Left ventricle myocardium superior (tissue), 1 donor: ENCODE measurements at regions not wholly inside any gene's neighbourhood (a gene's known extent, or its start where the extent isn't known, plus 50 kb on each side); places are given as distances from the start of the nearest gene placed in this dataset.
A peak's percentile ranks its signal among the peaks of the same experiment; 100 is the strongest.

Experiments
- ATAC-seq: fragments of 200-7000 bp; cut with Tn5 transposase; one replicate; pipeline ENCODE4 v1.9.1; 2020; ENCODE audit warnings: mild to moderate bottlenecking, moderate library complexity
- DNase-seq: peaks from one replicate; pipeline ENCODE4 v3.0.0-alpha.2; 2020
- intact Hi-C: fragments of 100-400 bp; cut with micrococcal nuclease; formaldehyde crosslinking; loops from one replicate; pipeline ENCODE4 v1.11.0; 2022
- donor health status: DM: no; HTN: yes; CAD: no; lungs with severe emphysema.

DNA sequence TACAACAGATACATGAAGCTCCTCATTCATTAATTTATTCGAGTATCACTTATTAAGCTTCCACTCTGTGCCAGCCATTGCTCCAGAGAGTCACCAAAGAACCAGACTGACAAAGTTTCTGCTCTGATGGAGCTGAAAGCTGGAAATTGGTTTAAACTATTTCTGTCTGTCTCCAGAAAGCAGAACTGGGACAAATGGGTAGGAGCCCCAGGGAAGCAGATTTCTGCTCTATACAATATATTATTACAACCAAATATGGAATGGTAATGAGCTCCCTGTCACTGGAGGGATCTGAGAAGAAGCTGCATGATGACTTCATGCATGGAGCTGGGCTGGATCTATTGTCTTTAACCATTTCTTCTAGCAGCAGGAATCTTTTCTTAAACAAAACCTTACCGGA is 165.4 kb upstream of the ADO start:
- intact Hi-C loops = no loop called here
- DNase-seq (no peak), ATAC-seq (no peak)

DNA sequence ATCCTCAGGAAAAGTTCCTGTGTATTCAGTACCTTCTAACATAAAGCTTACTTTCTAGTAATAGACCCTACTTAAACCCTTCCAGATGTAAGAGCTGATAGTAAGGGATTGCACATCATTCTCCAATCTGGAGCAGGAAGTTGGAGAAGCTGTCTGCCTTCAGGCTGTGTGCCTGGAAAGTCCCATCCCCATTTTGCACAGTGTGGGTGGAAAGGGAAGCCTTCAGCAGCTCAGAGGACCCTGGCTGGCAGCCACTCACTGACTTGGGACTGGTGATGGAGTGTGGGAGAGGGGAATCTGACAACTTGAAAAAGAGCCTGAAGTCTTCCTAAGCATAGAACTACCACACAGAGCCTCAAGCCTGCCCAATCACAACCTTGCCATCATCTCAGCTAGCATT is 164.1 kb upstream of the ADO start:
- DNase-seq (no peak), ATAC-seq (no peak)
- intact Hi-C loops = no loop called here

DNA sequence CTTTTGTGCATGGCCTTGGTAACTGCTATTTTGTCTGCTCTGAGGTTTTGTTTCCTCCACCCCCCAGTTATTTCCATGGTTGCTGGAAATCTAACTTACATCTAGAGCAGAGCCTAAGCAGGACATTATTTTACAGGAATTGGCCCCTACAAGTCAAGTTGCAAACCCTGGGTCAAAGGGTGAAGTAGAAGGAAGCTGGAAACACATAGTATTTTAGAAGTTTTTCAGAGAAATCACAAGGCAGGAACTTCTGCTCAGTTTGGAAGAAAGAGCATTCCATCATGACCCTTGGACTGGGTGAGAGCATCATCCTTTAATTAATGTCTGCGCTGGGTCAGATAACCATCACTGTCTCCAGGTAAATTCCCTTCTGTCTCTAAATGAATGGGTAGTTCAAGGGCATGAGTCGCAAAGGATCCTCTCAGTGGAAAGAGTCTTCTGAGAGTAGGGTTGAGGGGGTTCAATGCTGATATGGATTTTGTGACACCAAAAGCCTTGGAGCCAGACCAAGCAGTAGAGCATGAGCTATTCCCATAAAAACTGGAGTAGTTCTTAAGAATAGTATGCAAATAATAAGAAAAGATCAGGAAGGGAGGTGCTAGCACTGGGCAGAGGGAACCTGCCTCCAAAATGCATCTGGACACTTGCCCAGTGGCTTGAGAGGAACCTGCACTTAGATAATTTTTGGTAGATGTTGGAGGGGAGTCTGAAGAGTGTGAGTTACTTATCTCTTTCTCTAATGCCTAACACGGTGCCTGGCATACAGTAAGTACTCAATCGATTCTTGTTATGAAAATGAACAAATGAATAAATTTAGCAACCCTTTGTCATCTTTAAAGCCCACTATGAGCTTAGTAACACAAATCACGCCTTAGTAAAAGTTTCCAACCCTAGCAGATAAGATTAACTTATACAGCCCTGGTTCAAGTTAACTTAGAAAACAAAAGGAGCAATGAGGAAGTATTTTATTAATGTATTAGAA is 160.6 kb upstream of the ADO start:
- intact Hi-C loops = no loop called here
- DNase-seq (no peak), ATAC-seq (no peak)

DNA sequence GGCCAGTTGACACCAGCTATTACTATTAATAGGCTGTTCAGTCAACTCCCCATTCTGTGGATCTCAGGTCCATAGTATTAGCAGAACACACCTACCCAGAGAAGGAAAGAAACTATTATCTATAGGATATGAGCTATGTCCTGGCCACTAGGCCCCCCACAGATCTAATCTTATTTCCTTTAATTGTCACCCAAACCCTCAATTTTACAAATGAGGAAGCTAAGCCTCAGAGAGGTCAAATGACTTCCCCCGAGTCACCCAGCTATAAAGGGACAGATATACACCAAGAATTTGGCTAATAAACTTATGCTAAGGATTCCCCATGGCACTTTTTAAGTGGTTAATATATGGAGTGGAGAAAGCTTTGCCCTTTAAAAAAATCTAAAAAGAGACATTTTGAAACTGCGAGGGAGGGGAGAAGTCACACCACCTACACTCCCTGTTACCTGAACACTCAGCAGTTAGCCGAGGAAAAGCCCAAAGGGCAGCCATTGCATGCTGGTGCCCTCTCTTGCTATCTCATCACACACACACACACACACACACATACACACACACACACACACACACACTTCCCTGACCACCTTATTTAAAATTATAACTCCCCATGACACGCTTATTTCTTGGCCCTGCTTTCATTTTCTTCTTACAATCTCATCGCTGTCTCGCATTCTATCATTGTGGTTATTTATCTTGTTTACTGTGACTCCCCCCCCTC is 157.0 kb upstream of the ADO start:
- intact Hi-C loops = no loop called here
- ATAC-seq (no peak), DNase-seq (no peak)

DNA sequence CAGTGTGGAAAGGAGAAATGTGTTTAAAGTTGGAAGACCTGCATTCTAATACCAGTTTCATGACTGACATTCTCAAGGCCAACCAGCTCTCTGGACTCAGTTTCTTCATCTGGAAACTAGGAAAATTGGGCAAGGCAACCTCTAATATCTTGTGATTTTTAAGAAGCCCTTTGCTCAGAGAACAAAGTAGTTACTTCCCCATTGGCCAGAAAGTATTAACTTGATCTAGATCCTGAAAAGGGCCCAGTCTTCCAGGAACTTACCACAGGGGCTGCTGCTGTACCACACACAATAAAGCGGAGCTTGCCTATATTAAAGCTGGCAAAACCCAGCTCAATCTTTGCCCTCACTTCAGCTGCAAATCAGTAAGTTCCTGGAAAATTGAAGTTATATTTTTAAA is 155.6 kb upstream of the ADO start:
- intact Hi-C loops = no loop called here
- DNase-seq = no peak
- ATAC-seq = no peak

DNA sequence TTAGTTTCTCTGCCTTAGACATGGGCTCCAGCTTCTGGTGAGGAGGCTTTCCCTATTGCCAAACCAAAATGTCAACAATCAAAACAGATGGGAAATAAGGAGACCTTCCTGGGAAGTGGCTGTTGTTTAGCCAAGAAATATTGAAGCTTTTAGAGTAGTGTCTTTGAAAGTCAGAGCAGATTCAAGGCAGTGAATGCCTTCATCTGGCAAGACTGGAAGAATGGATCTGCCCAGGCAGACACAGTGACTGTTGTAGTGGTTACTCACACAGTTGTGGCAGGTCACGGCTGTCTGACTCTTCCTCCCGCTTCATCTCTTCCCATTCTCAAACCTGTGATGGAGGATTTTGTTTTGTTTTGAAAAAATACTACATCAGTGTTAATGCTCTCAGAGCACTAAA is 154.1 kb upstream of the ADO start:
- intact Hi-C loops = no loop called here
- DNase-seq (no peak), ATAC-seq (no peak)

DNA sequence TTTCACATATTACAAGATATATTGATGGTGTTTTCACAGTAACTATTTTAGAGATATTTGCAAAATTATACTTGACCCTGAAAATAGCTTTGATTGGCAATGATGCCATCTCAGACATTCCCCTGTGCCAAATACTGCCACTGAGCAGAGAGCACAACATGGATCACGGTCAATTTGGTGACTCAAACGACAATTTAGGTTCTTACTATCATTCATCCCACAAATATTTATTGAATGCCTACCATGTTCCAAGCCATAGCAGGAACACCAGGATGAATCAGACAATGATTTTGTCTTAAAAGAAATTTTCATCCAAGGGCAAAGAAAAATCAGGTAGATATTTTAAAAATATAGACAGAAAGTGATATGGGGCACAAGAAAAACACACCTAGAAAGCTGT is 153.2 kb upstream of the ADO start:
- ATAC-seq = no peak
- no peak for DNase-seq
- intact Hi-C loops = no loop called here

DNA sequence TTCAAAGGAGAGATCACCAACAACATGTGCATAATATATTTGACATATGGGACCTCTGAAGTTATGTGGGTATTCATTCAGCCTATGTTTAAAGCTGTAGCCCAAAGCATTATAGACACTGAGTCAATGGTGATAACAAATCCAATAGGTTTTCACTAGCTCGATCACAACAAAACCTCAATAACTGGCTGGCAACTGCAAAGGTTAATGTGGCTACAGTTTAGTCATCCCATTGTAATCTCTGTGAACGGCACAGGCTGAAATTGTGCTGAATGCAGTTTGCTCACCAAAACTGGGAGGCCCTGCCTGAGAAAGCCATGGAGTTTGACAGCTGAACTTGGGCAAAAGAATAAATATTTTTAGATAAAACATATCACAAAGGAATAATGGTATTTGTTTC is 152.4 kb upstream of the ADO start:
- ATAC-seq (no peak), DNase-seq (no peak)
- intact Hi-C loops = no loop called here

DNA sequence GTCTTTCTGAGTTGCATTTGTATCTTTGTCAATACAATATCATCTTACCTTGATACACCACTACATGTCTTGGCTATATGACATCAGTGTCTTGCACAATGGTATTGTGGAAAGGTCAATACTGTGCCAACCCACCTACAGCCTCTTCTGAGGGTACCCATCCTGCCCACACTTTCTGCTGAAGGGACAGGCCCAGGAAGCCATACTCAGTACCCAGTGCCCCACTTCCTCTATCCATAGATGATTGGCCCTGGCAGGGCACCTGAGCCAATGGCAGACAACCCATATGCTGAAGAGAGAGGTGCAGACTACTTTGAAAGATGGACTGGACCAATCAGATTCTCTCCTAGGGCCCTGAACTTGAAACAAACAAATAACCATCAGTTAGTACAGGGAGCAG is 152.0 kb upstream of the ADO start:
- DNase-seq = no peak
- intact Hi-C loops = no loop called here

DNA sequence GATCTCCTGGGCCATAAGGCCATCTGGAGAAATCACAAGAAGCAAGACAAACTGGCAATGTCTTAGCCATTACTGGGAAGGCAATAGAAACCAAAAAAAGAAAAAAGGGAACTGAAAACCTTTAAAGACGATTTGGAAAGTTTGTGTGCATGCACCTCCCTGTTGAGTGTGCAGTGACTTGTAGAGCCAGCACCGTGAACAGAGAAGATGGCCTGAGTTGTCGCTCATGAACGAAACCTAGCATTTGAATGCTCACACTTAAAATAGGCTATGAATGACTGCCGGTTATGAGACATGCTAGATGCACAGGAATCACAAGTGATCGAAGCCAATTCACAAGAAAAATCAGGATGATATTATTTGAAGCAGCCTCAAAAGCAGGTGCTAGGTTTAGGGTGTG is 151.3 kb upstream of the ADO start:
- ATAC-seq = no peak
- intact Hi-C loops = no loop called here
- DNase-seq = no peak

More for the DNA sequence above, 152.0 kb upstream of the ADO start:
- no peak for ATAC-seq

DNA sequence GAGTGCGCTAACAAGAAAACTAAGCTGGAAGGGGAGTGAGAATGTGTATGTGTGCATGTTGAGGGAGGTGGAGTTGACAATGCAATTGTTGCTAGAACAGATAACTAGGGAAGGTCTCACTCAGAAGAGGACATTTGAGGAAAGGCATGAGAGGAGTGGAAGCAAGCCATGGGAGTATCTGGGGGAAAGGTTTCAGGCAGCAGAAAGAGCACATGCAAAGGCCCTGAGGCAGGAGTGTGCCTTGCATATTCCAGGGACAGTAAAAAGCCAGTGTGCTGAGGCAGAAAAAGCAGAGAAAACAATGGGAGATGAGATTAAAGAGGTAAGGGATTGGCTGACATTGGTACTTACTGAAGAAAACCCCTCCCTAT is 149.6 kb upstream of the ADO start:
- intact Hi-C loops = no loop called here
- no peak for DNase-seq
- no peak for ATAC-seq

DNA sequence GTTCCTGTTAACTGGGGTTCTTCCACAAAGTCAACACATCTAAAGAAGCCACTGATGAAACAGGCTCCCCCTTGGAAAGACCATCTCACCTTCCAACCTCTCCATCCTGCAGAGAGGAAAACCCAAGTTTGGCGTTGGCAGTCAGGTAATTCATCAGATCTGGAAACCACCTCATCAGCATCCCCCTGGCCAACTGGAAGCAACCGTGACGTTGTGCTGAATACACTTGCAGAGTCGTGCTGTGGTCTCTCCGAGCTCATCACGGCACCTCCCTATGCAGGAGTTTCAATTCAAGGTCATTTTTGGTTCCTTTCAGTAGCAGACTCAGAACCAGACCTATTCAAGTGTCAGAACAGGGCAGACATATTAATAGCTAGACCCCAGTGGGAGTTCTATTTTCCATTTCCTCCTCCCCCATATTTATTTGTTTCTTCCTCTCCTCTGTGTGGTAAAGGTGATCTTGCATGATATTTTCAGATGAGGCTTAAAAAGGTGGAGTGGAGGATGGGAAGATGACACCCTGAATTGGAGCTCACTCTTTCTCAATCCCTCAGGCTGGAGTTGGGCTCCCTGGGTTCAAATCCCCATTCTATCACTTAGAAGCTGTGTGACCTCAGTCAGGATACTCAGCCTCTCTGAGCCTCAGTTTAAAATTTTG is 149.1 kb upstream of the ADO start:
- ATAC-seq = no peak

DNA sequence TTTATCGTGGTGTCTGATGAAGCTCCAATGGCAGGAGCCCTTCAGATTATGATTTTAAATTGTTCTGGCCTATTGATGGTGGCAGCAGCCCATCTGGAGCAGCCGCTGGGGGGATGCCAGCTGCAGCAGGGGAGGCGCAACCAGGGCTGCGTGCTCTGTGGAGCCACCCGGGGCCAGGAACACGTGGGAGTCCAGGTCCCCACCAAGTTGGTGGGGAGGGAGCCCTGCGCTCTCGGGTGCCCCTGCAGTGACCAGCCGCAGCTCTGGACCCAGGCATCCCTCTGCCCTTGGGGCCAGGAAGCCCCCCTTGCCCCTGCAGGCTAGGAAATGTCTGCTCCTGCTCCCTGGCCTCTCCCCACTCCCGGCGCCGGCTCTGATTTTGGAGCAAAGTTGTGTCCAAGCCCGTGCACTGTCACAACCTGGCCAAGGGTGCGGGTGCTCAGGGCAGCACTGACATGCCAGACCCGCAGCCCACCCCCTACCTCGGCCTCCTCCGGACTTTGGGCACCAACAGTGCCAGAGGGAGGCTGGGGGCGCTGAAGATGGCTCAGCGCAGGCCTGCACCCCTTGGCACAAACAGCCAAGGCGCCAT is 147.2 kb upstream of the ADO start:
- DNase-seq (no peak), ATAC-seq (no peak)
- intact Hi-C loops = no loop called here

More for the DNA sequence above, 149.1 kb upstream of the ADO start:
- no peak for DNase-seq
- intact Hi-C loops = no loop called here

DNA sequence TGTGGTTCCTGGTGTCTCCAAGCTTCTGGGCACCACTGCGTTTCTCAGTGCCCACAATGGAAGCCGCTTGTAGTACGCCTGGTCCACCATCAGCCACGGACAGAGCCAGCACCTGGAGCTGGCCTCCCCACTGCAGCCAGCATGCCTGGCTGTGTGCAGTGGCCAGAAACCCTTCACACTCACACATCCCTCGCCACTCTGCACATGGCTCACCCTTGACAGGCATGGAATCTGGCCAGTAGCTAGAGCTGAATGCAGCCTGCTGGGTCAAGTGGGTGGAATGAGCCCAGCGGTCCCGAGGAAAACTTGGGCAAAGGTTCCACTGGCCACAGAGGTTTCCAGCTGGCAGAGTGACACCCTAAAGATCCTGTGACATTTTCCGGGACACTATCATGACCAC is 146.0 kb upstream of the ADO start:
- intact Hi-C loops = no loop called here
- DNase-seq = peak; percentile 72
- peak; percentile 99 for ATAC-seq

DNA sequence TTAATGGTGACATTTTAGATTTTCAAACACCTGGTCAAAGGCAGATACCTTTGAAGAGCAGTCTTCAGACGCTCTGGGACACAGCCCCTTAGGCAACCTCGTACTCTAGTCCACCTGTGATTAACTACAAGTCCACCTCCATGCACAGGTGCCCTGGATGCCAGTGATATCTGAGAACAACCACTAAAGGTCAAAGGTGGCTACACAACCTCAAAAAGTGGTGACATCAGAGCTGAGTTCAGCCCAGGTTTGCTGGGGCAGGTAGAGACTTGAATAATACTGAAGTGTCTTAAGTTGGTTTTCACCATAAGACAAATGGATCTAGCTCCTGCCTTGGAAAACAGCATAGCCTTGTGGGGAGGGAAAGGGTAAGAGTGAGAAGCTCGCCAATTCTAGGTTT is 143.4 kb upstream of the ADO start:
- DNase-seq (no peak), ATAC-seq (no peak)
- intact Hi-C loops = no loop called here

DNA sequence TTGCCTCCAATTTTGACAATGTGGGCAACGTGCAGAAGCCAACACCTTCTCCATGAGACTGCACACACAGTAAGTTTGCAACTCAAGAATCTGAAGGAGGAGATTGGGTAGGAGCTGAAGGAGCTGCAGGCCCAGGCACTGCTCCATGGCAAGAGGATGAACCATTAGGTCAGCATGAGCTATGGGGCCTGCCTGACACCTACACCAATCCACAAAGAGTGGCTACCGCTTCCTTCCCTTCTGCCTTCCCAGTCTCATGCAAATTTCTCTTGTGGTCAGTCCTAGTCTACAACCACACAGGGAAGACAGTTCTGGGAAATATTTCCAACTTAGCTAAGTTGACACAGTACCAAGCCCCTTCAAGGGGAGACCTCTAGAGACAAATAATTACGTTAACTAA is 142.0 kb upstream of the ADO start:
- intact Hi-C loops = no loop called here
- ATAC-seq (no peak), DNase-seq (no peak)

DNA sequence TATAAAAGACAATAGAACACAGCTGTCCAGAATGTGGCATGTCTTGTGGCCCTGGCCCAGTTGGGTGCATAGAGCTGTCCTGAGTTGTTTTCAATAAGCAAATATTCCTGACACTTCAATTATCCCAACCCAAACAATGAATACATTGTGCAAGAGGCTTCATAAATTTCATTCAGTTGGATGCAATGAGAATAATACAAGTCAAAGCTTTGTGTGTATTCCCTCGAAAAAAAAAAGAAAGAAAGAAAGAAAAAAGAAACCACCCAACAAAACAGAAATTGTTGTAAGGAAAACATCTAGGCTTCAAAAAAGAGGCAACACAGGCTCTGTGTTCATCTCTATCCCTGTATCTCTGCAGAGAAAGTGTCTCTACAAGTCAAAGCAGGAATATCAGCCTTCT is 138.7 kb upstream of the ADO start:
- ATAC-seq (no peak), DNase-seq (no peak)
- intact Hi-C loops = no loop called here

DNA sequence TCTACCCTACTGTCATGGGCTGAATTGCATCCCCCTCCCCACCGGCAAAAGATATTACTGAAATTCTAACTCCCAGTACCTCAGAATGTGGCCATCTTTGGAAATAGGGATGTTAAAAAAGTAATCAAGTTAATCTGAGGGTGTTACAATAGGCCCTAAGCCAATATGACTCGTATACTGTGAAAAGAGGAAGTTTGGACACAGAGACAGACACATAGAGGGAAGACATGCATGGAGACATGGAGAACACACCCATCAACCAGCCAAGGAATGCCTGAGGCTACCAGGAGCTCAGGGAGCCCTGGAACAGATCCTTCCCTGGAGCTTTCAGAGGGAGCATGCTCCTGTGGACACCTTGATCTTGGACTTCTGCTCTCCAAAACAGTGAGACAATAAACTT is 138.2 kb upstream of the ADO start:
- intact Hi-C loops = no loop called here
- DNase-seq (no peak), ATAC-seq (peak; percentile 27)

DNA sequence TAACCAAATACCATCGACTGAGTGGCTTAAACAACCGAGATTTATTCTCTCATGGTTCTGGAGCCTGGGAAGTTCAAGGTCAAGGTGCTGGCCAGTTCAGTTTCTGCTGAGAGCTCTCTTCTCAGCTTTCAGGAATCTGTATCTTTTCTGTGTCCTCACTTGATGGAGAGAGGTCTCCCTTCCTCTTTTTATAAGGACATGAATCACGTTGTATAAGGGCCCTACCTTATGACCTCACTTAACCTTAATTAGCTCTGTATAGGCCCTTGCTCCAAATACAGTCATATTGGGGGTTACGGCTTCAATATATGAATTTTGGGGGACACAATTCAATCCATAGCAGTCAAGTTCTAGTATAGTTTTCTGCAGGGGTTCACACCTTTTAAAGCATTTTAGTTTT is 135.2 kb upstream of the ADO start:
- ATAC-seq (no peak), DNase-seq (no peak)
- intact Hi-C loops = no loop called here

DNA sequence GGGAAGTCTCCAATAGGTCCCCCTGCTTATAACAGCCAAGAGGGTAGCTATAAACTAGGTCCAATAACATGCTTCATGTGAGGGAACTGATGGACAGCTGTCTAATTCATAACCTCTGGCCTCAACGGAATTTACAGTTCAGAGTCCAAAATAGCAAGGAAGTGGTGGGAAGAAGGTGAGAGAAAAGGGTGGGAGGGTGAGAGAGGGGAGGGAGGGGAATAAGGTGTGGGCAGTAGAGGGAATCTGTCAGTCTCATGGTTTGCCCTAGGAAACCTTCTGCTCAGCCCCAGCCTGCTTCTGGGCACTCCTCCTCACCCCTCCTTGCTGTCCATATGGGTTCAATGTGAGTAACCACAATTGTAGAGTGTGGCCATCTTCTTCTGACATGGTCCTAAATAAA is 133.4 kb upstream of the ADO start:
- ATAC-seq (no peak), DNase-seq (no peak)
- intact Hi-C loops = no loop called here
